OCI-LY7 (cell line): ENCODE measurements at regions not wholly inside any gene's neighbourhood (a gene's known extent, or its start where the extent isn't known, plus 50 kb on each side); places are given as distances from the start of the nearest gene placed in this dataset.

Experiments
- BruUV-seq: library from RNA; stranded (reverse); fragments of 400-500 nt; replicated peaks from 2 replicates; lab custom pipeline; 2021; lab: Mats Ljungman, UMichigan
- CTCF ChIA-PET: fragments of 300-600 bp; sonication (Branson Sonifier 250); formaldehyde crosslinking; loops from one replicate; lab custom pipeline; 2022; ENCODE audit warnings: antibody characterized with exemption; ENCODE audit not compliant: unreplicated experiment; lab: Charles Lee
- POLR2A ChIA-PET: fragments of 300-600 bp; sonication (Branson Sonifier 250); formaldehyde crosslinking; loops from one replicate; lab custom pipeline; 2022; ENCODE audit warnings: antibody characterized with exemption; lab: Charles Lee
- DNase-seq: peaks from one replicate; pipeline ENCODE4 v3.0.0-alpha.2; 2015; ENCODE audit warnings: low spot score
- H2AFZ ChIP-seq: fragments of 200-600 bp; sonication (generic), shearing (Covaris generic); 2 replicates; pipeline ENCODE4 v1.6.1; 2014; ENCODE audit warnings: mild to moderate bottlenecking, antibody characterized with exemption, low read length, moderate library complexity
- H3K27ac ChIP-seq: fragments of 200-600 bp; sonication (generic); 2 replicates; pipeline ENCODE4 v1.5.1; 2014; ENCODE audit warnings: mixed run types, low read depth, mild to moderate bottlenecking, moderate library complexity, low read length, inconsistent platforms; ENCODE audit not compliant: poor library complexity, severe bottlenecking
- H3K36me3 ChIP-seq: fragments of 200-600 bp; sonication (generic); 2 replicates; pipeline ENCODE4 v1.6.1; 2014; ENCODE audit warnings: mild to moderate bottlenecking, antibody characterized with exemption, low read length, moderate library complexity, mixed read lengths; ENCODE audit not compliant: insufficient read depth
- H3K4me1 ChIP-seq: fragments of 200-600 bp; sonication (generic); 2 replicates; pipeline ENCODE4 v1.5.1; 2014; ENCODE audit warnings: mild to moderate bottlenecking, low read length; ENCODE audit not compliant: insufficient read depth, poor library complexity, severe bottlenecking
- H3K4me2 ChIP-seq: fragments of 200-600 bp; sonication (generic); 2 replicates; pipeline ENCODE4 v1.6.1; 2014; ENCODE audit warnings: mild to moderate bottlenecking, low read length
- H3K4me3 ChIP-seq: fragments of 200-600 bp; sonication (generic); 2 replicates; pipeline ENCODE4 v1.5.1; 2014; ENCODE audit warnings: mild to moderate bottlenecking, low read depth, low read length; ENCODE audit not compliant: poor library complexity, severe bottlenecking
- H3K79me2 ChIP-seq: fragments of 200-600 bp; sonication (generic); 2 replicates; pipeline ENCODE4 v1.6.1; 2016; ENCODE audit warnings: low read depth, mild to moderate bottlenecking, low read length, moderate library complexity, mixed read lengths; ENCODE audit not compliant: insufficient read depth
- H3K9me2 ChIP-seq: fragments of 200-600 bp; sonication (generic); 2 replicates; pipeline ENCODE4 v1.6.1; 2016; ENCODE audit warnings: mild to moderate bottlenecking, low read length, mixed read lengths; ENCODE audit not compliant: insufficient read depth
- H3K9me3 ChIP-seq: fragments of 200-600 bp; sonication (generic); 2 replicates; pipeline ENCODE4 v1.6.1; 2014; ENCODE audit warnings: mild to moderate bottlenecking, mixed run types, low read length, mixed read lengths
- H4K20me1 ChIP-seq: fragments of 200-600 bp; sonication (generic); 2 replicates; pipeline ENCODE4 v1.6.1; 2014; ENCODE audit warnings: mild to moderate bottlenecking, antibody characterized with exemption, low read length, moderate library complexity, mixed read lengths; ENCODE audit not compliant: insufficient read depth
- EZH2phosphoT487 ChIP-seq: fragments of 200-600 bp; sonication (generic); IDR thresholded peaks from 2 replicates; pipeline ENCODE4 v1.6.1; 2018; ENCODE audit warnings: low read depth, borderline replicate concordance, mild to moderate bottlenecking, mixed run types, antibody characterized with exemption, low read length, moderate library complexity, mixed read lengths
- intact Hi-C: fragments of 100-400 bp; cut with micrococcal nuclease; formaldehyde crosslinking; loops from one replicate; pipeline ENCODE4 v1.10.0; 2022; ENCODE audit not compliant: unreplicated experiment
- TF ChIP-seq, protein P1 (sequence below): fragments of 200-600 bp; sonication (generic); conservative IDR thresholded peaks from 2 replicates; pipeline ENCODE4 v1.5.1; 2014; ENCODE audit warnings: mild to moderate bottlenecking, antibody characterized with exemption, low read length, moderate library complexity, mixed read lengths

DNA sequence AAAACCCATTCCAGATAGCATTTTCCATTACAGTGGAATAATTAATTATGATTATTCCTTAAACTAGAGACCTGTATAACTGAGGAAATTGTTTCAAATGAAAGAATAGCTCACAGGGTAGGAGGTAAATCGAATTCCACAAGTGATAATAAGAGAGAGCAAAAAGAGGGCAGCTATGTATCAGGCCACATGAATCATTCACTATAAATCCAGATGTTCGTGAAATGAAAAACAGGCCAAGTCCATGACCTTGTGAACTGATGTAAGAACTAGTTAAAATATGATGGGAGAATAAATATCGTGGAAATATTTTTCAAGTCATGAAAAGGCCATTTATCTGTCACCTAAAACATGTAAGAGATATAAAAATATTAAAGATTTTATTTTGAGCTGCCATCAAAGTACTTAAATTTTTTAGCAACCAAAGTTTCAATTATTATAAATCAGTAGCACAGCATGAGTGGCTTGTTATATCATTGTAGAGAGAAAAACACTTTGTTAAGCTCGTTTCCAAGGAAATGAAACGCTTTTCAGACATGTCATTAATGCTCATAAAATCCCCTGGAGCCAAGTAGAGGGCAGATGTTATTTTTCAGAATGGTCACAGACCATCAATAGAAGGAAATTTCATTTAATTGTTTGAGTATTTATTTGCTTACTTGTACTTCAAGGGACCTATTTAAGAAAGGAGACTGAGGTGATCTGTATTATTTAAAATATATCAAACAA is 120.6 kb upstream of the CDKN3 start:
- H3K4me2 ChIP-seq, result no peak overlapping the region
- intact Hi-C loops, result no loop called here
- no TSS peak for BruUV-seq

DNA sequence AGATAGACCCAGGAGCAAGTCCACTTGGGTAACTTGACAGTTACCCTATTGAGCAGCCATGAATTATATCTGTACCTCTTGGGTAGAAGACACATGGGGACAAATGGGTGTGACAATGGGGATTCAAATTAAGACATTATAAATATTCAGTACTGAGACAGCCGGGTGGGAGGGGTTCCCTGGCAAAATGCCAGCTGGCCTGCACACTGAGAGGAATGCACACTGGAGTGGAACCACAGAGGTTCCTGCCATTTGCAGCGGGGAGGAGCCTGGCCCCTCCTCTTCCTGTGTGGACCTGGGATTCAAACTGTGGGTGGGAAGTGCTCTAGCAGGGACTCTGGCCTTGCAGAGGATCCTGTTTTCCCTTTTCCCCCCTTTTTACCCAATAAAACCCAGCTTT is 118.7 kb upstream of the CDKN3 start:
- intact Hi-C loops, result no loop called here
- Histone ChIP-seq H3K36me3 (no peaks in the 10 kb centered on the region), H3K4me2 (no peak overlapping the region), H2AFZ (peak overlapping the region; percentile 10; the same call in 1 of the 2 replicates), H3K9me3 (no peaks in the 10 kb centered on the region), H3K9me2 (no peaks in the 10 kb centered on the region), H3K79me2 (no peaks in the 10 kb centered on the region), H4K20me1 (no peaks in the 10 kb centered on the region), H3K4me3 (no peak overlapping the region), H3K4me1 (peaks cover 5% of the 10 kb centered on the region), H3K27ac (no peak overlapping the region)
- peak; percentile 38 for DNase-seq
- CTCF ChIA-PET, result no interaction called here
- TF ChIP-seq, protein P1, sequence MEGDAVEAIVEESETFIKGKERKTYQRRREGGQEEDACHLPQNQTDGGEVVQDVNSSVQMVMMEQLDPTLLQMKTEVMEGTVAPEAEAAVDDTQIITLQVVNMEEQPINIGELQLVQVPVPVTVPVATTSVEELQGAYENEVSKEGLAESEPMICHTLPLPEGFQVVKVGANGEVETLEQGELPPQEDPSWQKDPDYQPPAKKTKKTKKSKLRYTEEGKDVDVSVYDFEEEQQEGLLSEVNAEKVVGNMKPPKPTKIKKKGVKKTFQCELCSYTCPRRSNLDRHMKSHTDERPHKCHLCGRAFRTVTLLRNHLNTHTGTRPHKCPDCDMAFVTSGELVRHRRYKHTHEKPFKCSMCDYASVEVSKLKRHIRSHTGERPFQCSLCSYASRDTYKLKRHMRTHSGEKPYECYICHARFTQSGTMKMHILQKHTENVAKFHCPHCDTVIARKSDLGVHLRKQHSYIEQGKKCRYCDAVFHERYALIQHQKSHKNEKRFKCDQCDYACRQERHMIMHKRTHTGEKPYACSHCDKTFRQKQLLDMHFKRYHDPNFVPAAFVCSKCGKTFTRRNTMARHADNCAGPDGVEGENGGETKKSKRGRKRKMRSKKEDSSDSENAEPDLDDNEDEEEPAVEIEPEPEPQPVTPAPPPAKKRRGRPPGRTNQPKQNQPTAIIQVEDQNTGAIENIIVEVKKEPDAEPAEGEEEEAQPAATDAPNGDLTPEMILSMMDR, result no peak
- no peak for TF ChIP-seq EZH2phosphoT487
- POLR2A ChIA-PET, result no interaction called here
- BruUV-seq, result no TSS peak

More for the DNA sequence above, 120.6 kb upstream of the CDKN3 start:
- Histone ChIP-seq H3K4me3 (no peak overlapping the region), H3K4me1 (peaks cover 5% of the 10 kb centered on the region), H4K20me1 (no peaks in the 10 kb centered on the region), H3K9me2 (no peaks in the 10 kb centered on the region), H3K79me2 (no peaks in the 10 kb centered on the region), H2AFZ (no peak overlapping the region), H3K9me3 (no peaks in the 10 kb centered on the region), H3K27ac (no peak overlapping the region), H3K36me3 (no peaks in the 10 kb centered on the region)
- TF ChIP-seq EZH2phosphoT487, result no peak
- TF ChIP-seq, protein P1, result no peak
- DNase-seq, result no peak
- CTCF ChIA-PET, result no interaction called here
- POLR2A ChIA-PET, result interaction anchor here (1.0 to 1.1 kb wide), 2 partner anchors 13 to 104 kb away, joined by 4 read pairs; no protein-coding TSS in a partner anchor

DNA sequence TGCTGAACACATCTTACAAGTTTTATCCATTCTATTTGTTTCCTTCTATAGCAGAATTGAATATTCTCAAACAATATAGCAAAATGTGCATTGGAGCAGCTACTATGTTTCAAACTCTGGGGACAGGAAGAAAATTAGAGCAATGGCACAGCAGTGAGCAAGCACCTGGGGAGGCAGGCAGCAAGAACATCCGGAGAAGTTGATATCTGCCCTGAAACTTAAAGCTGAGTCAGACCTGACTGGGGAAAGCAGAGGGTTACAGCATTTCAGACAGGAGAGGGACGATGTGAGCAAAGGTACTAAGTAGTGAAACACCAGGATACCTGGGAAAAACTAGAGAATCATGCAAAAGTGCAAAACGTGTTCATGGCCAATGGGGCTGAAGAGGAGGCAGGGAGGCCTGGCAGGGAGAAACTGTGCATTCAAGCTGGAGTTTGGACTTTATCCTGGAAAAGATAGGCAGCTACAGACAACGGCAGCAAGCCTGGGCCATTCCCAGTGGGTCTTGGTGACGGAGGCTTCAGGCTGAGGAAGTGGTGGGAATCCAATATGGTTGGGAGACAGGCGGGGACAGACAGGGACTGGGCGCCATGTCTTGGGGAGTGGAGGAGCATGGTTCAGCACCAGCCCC is 118.0 kb upstream of the CDKN3 start:
- no peak overlapping the region for H3K27ac ChIP-seq

More for the DNA sequence above, 118.0 kb upstream of the CDKN3 start:
- Histone ChIP-seq H3K79me2 (no peaks in the 10 kb centered on the region), H3K4me3 (no peak overlapping the region), H3K9me3 (no peaks in the 10 kb centered on the region), H4K20me1 (no peaks in the 10 kb centered on the region), H2AFZ (peak overlapping the region; percentile 10; the same call in 1 of the 2 replicates), H3K4me2 (no peak overlapping the region), H3K36me3 (no peaks in the 10 kb centered on the region), H3K9me2 (no peaks in the 10 kb centered on the region), H3K4me1 (peaks cover 5% of the 10 kb centered on the region)
- no peak for DNase-seq
- CTCF ChIA-PET, result no interaction called here
- intact Hi-C loops, result no loop called here
- POLR2A ChIA-PET, result no interaction called here
- TF ChIP-seq, protein P1, result no peak
- no peak for TF ChIP-seq EZH2phosphoT487
- no TSS peak for BruUV-seq
